ENCODE measurements at regions not wholly inside any gene's neighbourhood (a gene's known extent, or its start where the extent isn't known, plus 50 kb on each side); places are given as distances from the start of the nearest gene placed in this dataset.

DNA sequence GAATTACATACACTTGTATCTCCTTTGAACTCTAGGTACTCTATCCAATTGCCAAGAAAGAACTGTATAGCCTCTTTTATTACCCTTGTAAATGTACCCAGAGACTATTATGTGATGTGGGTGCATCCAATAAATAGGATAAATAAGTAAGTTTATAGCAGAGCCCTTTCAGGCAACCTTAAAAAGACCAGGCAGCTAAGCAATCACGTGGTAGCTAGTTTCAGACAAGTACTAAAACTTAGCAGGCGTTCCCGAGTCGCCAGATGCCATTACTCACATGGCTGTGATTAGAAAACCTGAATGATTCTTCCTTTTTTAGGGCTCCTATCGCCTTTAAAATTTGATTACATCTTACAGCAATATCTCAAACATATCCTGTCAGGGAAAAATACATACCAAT lies 1303.0 kb downstream of the EFNB2 start (continued):
- TF ChIP-seq, protein P1, sequence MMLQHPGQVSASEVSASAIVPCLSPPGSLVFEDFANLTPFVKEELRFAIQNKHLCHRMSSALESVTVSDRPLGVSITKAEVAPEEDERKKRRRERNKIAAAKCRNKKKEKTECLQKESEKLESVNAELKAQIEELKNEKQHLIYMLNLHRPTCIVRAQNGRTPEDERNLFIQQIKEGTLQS (IDR thresholded peaks at IDR 0.05) = no peak
- no peak for TF ChIP-seq ELF1 (IDR thresholded peaks at IDR 0.05; ENCODE audit: borderline replicate concordance, low read depth)

DNA sequence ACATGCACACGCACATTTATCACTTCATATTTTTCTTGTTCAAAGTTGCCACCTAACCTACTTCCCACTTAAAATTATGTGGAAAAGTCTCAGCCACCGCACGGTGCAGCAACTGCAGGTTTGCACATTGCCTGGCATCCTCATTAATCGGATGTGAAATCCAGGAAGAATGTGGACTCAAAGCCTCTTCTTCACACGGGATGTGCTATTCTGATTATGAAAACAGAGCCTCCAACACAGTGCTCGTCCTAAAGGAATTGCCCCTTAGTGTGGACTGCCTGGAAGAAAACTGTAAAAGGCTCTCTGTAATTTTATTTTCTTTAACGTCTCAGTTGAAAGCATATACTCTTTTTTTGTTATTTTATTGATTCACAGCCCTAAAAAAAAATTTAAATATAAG lies 1303.5 kb downstream of the EFNB2 start:
- Histone ChIP-seq H3K9me3 (ENCODE audit: control insufficient read depth in 1 of 2, insufficient read depth in 1 of 2, low read depth in 1 of 2, low read length in 2 of 2) (no peaks in the 10 kb centered on the region), H2AFZ (ENCODE audit: low read depth, low read length, poor library complexity, severe bottlenecking) (no peak overlapping the region), H3K27ac (ENCODE audit: low read depth, low read length) (no peak overlapping the region), H3K79me2 (ENCODE audit: insufficient read depth, low read length) (no peaks in the 10 kb centered on the region), H3K9me2 (ENCODE audit: insufficient read depth) (no peaks in the 10 kb centered on the region), H3K9ac (ENCODE audit: low read length) (no peak overlapping the region), H3K36me3 (ENCODE audit: control insufficient read depth in 1 of 2, insufficient read depth in 2 of 2, low read length in 2 of 2) (no peaks in the 10 kb centered on the region), H4K20me1 (ENCODE audit: insufficient read depth) (no peaks in the 10 kb centered on the region; the same call in 1 of the 2 replicates), H3K4me1 (ENCODE audit: control insufficient read depth in 1 of 2, insufficient read depth in 2 of 2, low read length in 2 of 2) (no peaks in the 10 kb centered on the region), H3K4me3 (replicated peaks in 1 of 2; ENCODE audit: low read depth in 1 of 2, low read length in 2 of 2) (no peak overlapping the region), H3K27me3 (ENCODE audit: insufficient read depth, low read length) (no peaks in the 10 kb centered on the region), H3K4me2 (ENCODE audit: low read length) (no peak overlapping the region)
- intact Hi-C loops (cut with micrococcal nuclease) = no loop called here
- CTCF ChIA-PET = no interaction called here
- DNase-seq (ENCODE audit: low read depth, low spot score) (no peak), ATAC-seq (no peak)
- BruUV-seq (replicated peaks) = no TSS peak
- RAD21 ChIA-PET (ENCODE audit: low non-redundant PET in 1 of 2, low total read pairs in 2 of 2, uncharacterized antibody in 2 of 2, unreplicated experiment in 2 of 2) = no interaction called here
- POLR2A ChIA-PET = no interaction called here
- no peak for TF ChIP-seq POLR2A (IDR thresholded peaks at IDR 0.05; ENCODE audit: borderline replicate concordance, extremely low read depth, insufficient read depth, insufficient read length)
- TF ChIP-seq SP1 (IDR thresholded peaks at IDR 0.05; ENCODE audit: low read depth) = no peak
- TF ChIP-seq JUND (IDR thresholded peaks at IDR 0.05) = no peak
- no peak for TF ChIP-seq SIN3A (IDR thresholded peaks at IDR 0.05; ENCODE audit: low read depth)
- TF ChIP-seq, protein P2, sequence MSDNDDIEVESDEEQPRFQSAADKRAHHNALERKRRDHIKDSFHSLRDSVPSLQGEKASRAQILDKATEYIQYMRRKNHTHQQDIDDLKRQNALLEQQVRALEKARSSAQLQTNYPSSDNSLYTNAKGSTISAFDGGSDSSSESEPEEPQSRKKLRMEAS (IDR thresholded peaks at IDR 0.05) = no peak
- TF ChIP-seq CBX3 (IDR thresholded peaks at IDR 0.05; ENCODE audit: low read depth) = no peak
- no peak for TF ChIP-seq POLR2AphosphoS5 (IDR thresholded peaks at IDR 0.05; ENCODE audit: low read depth, low read length)
- TF ChIP-seq SRF (IDR thresholded peaks at IDR 0.05; ENCODE audit: low read depth) = no peak
- no peak for TF ChIP-seq ELF1 (IDR thresholded peaks at IDR 0.05; ENCODE audit: borderline replicate concordance, low read depth)
- TF ChIP-seq FOSL1 (IDR thresholded peaks at IDR 0.05; ENCODE audit: low read depth) = no peak
- TF ChIP-seq ZNF274 (IDR thresholded peaks at IDR 0.05; ENCODE audit: low read depth, low read length) = no peak
- TF ChIP-seq, protein P3, sequence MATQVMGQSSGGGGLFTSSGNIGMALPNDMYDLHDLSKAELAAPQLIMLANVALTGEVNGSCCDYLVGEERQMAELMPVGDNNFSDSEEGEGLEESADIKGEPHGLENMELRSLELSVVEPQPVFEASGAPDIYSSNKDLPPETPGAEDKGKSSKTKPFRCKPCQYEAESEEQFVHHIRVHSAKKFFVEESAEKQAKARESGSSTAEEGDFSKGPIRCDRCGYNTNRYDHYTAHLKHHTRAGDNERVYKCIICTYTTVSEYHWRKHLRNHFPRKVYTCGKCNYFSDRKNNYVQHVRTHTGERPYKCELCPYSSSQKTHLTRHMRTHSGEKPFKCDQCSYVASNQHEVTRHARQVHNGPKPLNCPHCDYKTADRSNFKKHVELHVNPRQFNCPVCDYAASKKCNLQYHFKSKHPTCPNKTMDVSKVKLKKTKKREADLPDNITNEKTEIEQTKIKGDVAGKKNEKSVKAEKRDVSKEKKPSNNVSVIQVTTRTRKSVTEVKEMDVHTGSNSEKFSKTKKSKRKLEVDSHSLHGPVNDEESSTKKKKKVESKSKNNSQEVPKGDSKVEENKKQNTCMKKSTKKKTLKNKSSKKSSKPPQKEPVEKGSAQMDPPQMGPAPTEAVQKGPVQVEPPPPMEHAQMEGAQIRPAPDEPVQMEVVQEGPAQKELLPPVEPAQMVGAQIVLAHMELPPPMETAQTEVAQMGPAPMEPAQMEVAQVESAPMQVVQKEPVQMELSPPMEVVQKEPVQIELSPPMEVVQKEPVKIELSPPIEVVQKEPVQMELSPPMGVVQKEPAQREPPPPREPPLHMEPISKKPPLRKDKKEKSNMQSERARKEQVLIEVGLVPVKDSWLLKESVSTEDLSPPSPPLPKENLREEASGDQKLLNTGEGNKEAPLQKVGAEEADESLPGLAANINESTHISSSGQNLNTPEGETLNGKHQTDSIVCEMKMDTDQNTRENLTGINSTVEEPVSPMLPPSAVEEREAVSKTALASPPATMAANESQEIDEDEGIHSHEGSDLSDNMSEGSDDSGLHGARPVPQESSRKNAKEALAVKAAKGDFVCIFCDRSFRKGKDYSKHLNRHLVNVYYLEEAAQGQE (IDR thresholded peaks at IDR 0.05; ENCODE audit: low read depth) = no peak
- TF ChIP-seq, protein P1 (IDR thresholded peaks at IDR 0.05) = no peak
- TF ChIP-seq YY1 (IDR thresholded peaks at IDR 0.05; ENCODE audit: extremely low read depth, insufficient replicate concordance, low read depth, low read length) = no peak
- TF ChIP-seq CEBPB (IDR thresholded peaks at IDR 0.05; ENCODE audit: low read depth) = no peak
- TF ChIP-seq EGR1 (IDR thresholded peaks at IDR 0.05; ENCODE audit: low read depth) = no peak
- TF ChIP-seq EZH2 (IDR thresholded peaks at IDR 0.05) = no peak
- TF ChIP-seq EZH2phosphoT487 (IDR thresholded peaks at IDR 0.05; ENCODE audit: borderline replicate concordance) = no peak
- no peak for TF ChIP-seq TCF7L2 (IDR thresholded peaks at IDR 0.05; ENCODE audit: borderline replicate concordance, extremely low read depth, insufficient read depth, insufficient read length)
- TF ChIP-seq, protein P4, sequence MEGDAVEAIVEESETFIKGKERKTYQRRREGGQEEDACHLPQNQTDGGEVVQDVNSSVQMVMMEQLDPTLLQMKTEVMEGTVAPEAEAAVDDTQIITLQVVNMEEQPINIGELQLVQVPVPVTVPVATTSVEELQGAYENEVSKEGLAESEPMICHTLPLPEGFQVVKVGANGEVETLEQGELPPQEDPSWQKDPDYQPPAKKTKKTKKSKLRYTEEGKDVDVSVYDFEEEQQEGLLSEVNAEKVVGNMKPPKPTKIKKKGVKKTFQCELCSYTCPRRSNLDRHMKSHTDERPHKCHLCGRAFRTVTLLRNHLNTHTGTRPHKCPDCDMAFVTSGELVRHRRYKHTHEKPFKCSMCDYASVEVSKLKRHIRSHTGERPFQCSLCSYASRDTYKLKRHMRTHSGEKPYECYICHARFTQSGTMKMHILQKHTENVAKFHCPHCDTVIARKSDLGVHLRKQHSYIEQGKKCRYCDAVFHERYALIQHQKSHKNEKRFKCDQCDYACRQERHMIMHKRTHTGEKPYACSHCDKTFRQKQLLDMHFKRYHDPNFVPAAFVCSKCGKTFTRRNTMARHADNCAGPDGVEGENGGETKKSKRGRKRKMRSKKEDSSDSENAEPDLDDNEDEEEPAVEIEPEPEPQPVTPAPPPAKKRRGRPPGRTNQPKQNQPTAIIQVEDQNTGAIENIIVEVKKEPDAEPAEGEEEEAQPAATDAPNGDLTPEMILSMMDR (IDR thresholded peaks at IDR 0.05 in 2 of 3, conservative IDR thresholded peaks at IDR 0.05 in 1 of 3; ENCODE audit: borderline replicate concordance in 1 of 3, insufficient read depth in 1 of 3, low read depth in 2 of 3, low read length in 2 of 3) = no peak

Data from HCT116 (cell line).